ENCODE measurements at regions not wholly inside any gene's neighbourhood (a gene's known extent, or its start where the extent isn't known, plus 50 kb on each side); places are given as distances from the start of the nearest gene placed in this dataset.
"Not testable (repeated sequence)": the region's sequence is repeated elsewhere in the genome, so short reads cannot be mapped to it uniquely, and the experiment has no call there.

DNA sequence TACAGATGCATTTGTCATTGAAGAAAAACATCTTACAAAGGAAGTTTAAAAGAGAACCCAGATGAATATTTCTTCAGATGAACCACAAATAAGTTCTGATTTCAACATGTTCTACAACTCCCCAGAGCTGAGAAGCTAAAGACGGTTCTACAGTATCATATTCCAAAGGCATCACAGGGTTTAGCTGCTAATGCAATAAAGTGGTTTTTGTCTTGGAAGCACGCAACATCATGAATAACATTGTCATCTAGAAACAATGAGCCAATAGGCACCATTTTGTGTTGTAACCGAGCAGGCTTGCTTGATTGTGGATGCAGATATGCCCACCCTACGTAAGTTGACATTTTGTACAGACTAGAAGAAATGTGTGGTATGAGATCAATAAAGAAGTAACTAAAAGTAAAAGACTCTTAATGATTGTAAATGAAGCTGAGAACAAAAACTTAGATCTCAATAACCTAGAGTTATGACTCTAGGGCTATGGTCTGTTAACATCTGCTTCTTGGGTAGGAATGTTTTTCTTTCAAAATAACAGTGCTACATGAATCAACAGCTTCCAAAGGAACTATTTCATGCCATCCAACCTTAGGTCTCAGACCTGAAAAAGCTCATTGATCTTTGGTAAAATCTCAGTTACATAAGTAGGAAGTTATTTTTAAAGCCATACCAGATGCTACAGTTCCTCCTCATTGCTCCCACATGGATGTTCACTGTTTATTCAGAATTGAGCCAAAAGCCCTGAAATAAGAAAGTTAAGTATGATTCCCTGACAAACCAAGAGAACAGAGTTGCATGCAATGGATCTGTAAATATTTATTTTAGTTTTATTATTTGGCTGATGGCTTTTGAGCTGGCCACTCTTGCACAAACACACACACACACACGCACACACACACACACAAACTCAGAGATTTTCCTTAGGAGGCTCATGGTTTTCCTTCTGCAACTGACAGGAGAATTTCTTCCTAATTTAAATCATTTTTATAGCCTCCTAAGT is 118.7 kb upstream of the SLCO6A1 start:
- DNase-seq, result no peak

DNA sequence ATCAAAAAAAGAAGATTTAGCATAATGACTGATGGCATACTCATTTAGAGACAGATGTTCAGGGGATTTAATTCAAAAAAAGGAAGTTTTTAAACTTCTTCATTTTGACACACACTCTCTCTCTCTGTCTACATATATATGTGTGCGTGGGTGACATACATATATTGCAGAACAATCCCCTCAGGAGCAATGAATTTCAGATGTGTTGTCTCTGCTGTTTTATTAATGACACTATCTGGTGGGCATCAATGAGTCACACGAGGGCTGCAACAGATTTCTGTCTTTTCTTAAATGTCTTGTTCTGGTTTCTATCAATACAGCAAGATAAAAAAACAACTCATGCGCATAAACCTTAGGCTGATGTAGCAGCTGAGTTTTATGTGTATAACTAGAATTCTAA is 123.5 kb upstream of the SLCO6A1 start:
- DNase-seq, result no peak

DNA sequence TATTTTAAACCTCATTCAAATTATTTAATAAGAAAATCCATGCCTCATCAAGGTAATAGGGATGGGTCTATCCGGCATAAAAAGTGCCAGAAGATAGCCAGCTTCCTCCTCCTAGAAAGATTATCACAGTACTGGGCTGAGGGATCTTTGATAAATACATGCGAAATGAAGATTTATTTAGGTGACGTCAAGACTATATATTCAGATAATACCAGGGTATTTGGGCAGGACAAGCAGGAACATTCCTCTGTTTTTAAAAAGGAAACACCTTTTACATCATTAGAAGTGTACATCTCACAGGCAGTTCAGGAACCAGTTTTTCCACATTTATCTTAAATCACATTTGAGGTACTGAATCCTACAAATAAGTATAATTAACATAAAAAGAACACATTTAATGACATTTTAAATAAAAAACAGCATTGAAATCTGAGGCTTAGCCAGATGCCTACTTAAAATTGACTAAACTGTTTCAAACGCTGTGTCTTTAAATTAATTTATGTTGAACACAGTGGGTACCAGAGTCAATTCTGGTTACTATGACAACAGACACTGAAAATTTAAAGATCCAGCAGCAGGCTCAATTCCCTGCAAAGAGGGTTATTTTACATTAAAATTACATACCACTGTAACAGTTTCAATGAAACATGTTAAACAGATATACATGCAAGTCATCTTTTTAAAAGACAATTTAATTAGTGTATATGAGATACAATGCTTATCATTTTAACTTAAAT is 124.7 kb upstream of the SLCO6A1 start:
- no peak for DNase-seq

DNA sequence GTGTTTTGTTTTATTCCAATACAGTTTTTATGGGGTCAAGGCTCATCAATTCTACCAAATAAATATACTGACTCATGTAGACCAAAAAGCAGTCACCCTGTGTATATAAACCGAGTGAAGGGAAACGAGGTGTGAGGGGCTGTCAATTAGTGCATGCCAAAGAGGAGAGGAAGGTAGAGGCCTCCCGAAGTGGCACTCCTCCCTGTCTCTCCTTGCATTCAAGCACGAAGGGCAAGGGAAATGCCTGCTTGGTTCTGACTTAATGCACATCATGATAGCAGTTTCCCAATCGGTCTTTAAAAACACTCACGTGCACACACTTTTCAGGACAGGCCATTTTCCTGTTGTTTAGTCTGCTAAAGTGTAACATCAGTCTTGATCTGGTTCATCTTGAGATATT is 125.6 kb upstream of the SLCO6A1 start:
- no peak for DNase-seq

DNA sequence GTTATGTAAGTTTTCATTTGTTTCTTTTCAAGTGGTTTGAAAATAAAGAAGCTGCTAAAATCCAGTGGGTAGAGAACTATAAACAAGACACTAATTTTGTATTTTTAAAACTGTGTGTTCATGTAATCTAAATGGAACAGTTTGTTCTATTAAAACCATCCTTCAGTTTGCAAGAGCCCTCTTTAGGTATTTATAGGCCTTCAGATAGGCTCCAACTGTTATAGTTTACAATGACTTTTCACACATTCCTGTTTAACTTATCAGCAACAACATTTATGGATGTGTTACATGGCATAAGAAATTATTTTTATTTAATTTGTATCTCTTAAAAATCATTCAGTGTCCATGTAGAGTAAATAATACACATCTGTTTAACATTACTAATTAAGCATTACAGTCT is 126.7 kb upstream of the SLCO6A1 start:
- no peak for DNase-seq

DNA sequence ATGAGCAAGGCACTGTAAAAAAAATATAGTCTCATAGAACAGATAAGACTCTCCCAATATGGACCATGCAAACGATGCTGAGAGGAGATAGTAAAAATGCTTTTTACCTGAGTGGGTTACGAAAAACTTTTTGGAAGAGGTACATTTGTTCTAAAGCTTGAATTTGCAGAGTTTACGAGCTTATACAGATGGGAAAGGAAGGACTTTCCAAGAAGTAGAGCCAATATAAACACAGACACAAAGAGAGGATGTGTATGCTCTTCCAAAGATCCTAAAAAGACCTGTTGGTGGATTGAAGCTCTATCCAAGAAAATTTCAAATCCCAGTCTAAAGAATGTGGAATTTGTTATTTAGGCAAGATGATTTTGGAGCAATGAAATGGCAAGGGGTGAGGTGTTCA is 127.1 kb upstream of the SLCO6A1 start:
- DNase-seq, result no peak

DNA sequence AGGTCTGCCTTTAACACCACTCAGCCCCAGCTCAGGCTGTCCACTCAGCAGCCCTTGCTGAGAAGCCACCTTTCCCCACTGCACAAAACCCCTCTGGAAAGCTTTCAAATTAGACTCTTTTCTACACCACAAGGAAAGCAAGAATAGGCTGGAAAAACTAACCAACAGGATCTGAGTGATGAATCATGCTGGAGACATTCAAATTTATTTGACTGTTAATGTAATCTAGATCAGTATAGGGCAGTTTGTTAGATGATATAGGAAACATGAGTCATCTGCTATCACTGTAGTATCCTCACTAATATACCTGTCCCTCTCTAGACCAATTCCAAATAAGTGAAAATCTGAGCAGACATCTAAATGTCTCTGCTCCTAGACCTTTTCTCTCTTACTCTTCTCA is 127.8 kb upstream of the PAM start:
- DNase-seq, result no peak

DNA sequence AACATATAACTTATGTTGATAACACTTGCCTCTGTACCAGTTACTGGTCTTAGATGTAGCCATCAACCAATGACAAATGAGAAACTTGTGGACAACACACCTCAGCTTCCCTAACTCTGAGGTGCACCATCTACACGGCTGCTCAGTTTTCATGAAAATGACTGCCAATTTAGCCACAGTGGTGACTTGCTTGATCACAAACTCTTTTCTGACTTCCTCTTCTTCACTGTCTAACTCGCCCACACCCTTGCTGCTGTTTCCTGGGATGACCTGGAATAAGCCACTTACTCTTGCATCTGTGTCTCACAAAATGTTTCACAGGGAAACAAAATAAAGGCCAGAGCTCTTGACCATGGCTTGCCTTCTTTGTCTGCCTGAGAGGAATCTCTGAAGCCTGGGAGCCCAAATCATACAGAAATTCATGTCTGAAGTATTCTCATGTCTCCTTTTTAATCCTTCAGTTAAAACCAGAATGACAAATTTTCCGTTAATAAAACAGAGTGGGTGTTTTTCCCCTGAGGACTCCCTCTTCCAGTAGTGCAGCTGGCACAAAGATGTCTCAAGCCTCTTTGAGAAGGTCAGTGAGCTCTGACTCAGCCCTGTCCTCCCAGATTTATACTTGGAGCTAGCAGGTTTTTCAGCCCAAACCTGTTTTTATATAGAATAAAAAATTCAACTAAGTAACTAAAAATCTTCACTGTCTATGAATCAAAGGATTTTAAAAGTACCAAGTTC is 126.5 kb upstream of the PAM start:
- no peak for DNase-seq

DNA sequence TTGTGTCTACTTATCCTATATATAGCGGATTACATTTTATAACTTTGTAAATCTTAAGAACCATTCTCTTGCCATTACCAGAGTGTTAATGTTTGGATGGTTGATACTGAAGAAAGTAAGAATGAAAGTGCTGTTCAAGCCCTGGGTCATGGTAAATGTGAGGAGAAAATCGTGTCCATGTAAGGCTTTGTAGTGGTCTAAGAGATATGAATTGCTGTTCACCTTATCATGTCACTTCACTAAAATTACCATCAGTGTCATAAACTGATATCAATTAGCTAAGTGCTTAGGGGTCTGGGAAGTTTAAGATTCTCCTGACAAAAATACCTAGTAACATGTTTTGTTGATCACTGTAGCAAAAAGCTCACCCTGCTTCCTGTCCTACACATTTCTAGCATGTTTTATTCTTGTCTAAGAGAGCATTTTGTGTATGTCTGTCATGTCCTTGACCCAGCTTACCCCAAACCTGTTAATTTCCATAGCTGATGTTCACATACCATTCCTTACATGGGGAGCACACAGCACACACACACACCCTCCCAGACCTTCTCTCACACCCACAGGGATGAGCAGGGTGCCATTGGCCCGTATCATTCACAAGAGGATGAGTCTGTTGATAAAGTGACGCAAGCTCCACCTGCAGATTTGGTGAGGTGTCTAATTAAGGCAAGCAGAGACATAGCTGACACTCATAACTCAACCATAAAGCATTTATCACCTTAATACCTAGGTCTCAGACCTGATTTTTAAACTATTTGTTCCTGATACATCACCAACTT is 125.1 kb upstream of the PAM start:
- DNase-seq, result no peak

DNA sequence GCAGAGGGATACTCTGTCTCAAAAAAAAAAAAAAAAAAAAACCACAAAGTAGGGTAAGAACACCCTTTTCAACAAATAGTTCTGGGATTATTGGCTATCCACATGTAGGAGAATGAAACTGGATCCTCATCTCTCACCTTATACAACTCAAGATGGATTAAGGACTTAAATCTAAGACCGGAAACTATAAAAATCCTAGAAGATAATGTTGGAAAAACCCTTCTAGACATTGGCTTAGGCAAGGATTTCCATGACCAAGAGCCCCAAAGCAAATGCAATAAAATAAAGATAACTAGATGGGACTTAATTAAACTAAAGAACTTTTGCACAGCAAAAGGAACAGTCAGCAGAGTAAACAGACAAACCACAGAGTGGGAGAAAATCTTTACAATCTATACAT is 119.7 kb upstream of the PAM start:
- not testable (repeated sequence) for DNase-seq

DNA sequence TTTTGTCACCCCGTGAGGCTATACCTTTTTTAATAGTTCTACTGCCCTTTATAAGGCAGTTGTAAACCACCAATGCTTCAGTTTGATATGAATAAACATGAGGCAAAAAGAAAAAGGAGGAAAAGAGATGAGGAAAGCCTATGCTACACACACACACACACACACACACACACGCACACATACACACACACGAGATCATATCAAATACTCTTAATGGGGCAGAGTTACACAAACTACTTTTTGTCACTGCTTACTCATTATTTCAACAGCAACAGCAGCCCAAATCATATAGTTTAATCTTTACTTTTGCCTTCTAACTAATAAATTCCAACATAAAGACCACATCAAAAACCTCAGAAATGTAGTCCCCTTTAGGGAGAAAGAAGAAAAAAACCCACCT is 116.8 kb upstream of the PAM start:
- no peak for DNase-seq

DNA sequence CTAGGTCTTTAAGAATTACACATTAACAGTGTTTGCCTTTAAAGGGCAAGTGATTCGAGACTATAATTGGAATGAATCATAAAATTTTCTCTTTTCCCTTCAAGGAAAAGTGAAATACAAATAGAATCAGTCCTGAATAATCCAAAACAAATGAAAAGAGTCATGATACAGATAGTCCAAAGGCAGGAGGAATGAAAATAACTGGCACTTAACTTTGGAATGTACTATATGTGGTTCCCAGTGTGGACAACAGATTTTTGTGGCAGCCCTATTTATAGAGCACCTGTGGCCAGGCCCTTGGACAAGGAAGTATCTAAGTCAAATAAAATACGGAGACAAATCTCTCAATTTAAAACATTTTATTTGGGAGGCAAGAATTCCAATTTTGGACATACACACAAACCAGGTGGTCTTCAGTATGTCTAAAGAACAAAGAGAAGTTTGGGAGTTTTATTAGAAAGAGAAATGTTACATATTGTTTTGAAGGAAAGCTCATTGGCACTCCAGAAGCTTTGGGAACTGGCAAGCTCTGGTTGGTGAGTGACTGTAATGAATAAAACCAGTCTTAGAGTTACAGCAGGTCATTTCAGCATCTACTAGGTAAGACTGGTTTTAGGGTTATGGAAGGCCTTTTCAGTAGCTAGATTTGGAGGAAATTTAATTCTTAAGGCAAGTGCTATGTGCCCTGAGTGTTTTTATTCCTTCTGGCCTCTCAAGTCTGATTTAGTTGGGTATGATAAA is 116.0 kb upstream of the PAM start:
- DNase-seq, result no peak

DNA sequence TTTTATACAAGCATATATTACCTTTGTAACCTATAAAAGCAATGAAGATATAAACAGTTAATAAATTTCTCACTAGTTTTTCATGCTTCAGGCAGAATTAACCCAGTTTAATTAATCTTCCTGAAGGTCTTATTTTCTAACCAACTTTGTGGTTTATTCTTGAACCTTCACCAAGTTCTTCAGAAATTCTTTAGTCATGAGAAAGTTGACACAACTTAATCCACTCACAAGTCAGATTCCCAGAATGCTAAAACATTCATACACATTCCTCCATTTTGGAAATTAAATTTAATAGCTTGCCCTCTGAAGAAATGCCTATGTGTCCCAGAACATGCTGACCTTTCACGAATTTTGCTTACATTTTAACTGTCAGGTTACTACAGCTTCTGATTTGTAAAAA is 105.4 kb upstream of the PAM start:
- DNase-seq, result no peak

DNA sequence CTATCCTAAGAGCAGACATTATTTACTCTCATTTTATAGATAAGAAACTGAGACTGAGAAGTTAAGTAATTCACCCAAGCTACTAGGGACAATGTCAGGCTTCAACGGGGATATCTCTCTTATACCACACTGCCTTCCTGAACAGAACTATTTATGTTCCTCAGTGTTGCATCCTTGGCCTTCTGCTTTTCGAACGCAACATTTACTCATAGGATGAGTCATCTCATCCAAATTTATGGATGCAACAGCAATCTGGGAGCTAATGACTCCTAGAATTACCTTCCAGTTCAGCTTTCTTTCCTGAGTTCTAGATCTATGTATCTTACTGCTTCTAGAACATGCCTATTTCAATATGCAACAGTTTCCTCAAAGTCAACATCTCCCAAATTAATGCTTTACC is 103.6 kb upstream of the PAM start:
- DNase-seq, result no peak

DNA sequence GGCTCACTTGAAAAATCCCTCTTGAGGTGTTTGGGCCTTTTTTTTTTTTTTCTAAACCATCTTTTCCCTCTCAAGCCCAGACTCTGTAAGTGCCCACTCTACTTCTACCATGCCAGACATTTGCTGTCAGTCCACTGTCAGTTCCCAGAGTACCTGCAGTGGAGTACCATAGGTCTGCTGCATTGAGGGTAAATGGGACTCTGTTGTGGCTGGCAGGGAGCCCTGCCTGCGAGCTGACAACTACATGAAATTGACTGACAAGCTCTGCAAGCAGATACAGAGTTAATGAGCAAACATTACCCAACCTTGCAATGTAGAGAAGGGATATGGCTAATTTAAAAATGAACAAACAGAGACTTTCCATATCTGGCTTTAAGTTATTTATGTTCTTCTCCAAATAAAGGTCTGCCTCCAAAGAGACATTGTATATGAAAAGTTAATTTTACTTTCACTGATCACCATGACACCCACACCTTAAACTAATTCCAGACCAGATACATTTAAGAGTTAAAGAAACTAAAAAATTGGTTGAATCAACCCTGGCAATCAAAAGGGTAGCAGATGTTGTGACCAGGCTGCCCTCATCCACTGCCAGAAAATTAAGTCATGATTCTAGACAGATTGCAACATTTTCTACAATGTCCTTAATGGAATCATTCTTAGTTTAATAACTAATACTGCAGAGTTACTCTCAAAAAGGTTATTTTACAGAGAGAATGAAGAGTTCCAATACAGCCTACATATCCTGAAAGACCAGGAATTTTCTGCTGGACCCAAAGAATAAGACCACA is 100.4 kb upstream of the PAM start:
- no peak for DNase-seq

DNA sequence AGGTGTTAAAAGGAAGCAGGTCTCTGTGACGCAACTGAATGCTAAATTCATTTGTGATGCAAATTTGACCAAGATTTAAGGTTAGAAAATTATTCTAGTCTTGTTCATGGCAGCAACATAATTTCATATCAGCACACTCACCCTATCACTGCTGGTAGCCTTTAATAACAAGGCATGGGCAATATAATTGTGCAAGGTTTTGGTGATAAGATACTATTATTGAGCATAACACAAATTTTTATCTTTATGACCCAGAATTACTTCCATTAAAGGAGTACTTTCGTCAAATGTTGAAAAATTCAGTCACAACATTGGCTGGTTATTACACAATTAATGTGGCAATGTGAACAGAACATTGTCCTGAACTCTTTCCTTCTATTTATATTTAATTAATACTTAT is 96.0 kb upstream of the PAM start:
- no peak for DNase-seq

DNA sequence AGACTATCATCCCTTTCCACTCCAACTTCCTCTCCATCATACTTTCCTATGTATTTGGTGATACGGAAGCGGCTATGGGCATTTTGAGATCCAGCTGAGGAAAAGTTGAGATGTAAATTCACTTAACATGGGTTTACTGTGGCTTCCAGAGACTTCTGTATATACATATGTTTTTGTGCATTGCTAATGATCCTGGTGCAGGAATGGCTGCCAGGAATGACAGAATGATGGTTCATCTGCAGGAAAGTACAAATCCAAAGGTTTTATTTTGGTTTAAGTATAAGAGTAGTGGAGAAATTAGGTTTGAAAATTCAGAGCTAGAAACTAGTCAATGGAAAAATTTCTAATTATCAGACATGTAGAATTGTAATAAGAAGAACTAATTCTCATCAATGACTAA is 95.0 kb upstream of the PAM start:
- DNase-seq, result no peak

DNA sequence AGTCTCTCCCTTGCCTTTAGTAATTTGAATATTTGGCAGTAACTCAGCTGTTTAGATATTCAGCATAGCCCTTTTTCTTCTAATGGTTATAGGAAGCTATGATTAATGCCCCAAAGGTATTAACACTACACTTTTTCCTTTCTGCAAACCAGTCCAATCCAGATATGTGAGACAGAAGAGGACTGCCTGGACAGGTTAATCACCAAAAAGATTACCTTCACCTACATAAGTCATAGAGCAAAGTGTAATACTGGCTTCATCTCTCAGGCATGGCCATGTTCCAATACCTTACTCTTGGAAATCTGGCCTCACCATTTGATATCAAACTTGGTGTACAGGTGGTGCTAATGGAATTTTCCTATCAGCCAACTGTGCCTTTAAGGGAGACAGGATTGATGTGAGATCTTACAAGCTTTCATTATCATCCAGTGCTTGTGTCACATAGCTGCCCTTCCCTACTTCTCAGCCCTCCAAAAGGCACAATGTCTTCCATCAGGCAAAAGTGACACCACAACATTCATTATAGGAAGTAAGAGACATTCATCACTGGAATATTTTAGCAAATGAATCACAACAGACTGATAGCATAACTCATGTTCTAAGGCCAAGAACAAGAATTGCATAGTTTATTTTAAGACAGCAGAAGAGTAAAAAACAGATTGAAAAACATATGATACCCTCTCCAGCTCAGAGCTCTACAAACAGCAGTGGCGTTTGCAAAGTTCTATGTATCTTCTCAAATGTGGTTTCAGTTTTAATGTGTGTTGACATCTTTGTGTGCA is 91.2 kb upstream of the PAM start:
- DNase-seq, result no peak

DNA sequence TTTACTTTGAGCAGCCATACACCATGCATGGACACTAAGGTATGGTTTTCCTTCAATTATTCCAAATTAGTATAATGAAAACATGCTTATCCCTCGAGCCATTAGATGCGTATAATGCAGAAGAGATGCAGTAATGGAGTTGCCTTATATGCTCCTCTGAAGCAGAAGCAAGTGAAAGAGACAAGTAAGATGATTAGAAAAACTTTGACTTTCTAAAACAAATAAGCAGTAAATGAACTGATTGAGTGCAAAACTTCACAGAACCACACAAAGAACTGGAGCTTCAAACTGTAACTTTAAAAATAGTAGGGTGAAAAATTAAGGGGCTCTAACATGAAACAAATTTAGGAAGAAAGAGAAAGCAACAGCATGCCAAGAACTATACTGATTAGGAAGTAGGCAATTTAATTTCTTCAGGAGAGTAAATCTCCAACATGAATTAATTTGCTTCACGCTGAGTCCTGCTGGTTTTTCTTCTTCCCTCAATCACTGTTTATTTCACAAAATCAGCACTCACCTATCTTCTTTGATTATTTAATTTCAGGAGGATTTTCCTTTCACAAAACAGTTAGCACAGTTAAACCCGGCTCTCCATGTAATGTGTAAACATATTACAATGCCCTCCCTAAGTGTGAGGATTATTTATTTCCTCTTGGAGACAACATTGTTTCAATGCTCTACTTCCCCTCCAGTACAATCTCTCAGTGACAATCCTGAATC is 90.3 kb upstream of the PAM start:
- DNase-seq, result no peak
